Activated CD4-positive, alpha-beta memory T cell treated with anti-CD3 and anti-CD28 coated beads, Interleukin-2, amount 10 ng/mL, durations not matched to agents 7 days and 5 days (primary cell): ENCODE measurements at regions not wholly inside any gene's neighbourhood (a gene's known extent, or its start where the extent isn't known, plus 50 kb on each side); places are given as distances from the start of the nearest gene placed in this dataset.
"Not testable (repeated sequence)": the region's sequence is repeated elsewhere in the genome, so short reads cannot be mapped to it uniquely, and the experiment has no call there.

ENCODE experiments used
- CTCF ChIA-PET: fragments of 350-600 bp; sonication (Branson Sonifier 250); formaldehyde crosslinking; loops from one replicate; lab custom pipeline; 2021; ENCODE audit warnings: antibody characterized with exemption, inconsistent platforms; lab: Charles Lee
- POLR2A ChIA-PET: fragments of 350-600 bp; sonication (Branson Sonifier 250); formaldehyde crosslinking; loops from one replicate; lab custom pipeline; 2021; ENCODE audit warnings: antibody characterized with exemption; lab: Charles Lee
- DNase-seq: peaks from one replicate; pipeline ENCODE4 v3.0.0-alpha.2; 2020
- H3K27ac Mint-ChIP-seq: one replicate; pipeline ENCODE4 v1.8.0; 2021; ENCODE audit warnings: mild to moderate bottlenecking, mixed read lengths
- H3K27me3 Mint-ChIP-seq: one replicate; pipeline ENCODE4 v1.8.0; 2021; ENCODE audit warnings: mixed read lengths
- H3K36me3 Mint-ChIP-seq: one replicate; pipeline ENCODE4 v1.8.0; 2021; ENCODE audit warnings: low read depth, mixed read lengths
- H3K4me1 Mint-ChIP-seq: one replicate; pipeline ENCODE4 v1.8.0; 2021; ENCODE audit warnings: mixed read lengths
- H3K4me3 Mint-ChIP-seq: one replicate; pipeline ENCODE4 v1.8.0; 2021; ENCODE audit warnings: mild to moderate bottlenecking, mixed read lengths
- H3K9me3 Mint-ChIP-seq: one replicate; pipeline ENCODE4 v1.8.0; 2021; ENCODE audit warnings: mixed read lengths

DNA sequence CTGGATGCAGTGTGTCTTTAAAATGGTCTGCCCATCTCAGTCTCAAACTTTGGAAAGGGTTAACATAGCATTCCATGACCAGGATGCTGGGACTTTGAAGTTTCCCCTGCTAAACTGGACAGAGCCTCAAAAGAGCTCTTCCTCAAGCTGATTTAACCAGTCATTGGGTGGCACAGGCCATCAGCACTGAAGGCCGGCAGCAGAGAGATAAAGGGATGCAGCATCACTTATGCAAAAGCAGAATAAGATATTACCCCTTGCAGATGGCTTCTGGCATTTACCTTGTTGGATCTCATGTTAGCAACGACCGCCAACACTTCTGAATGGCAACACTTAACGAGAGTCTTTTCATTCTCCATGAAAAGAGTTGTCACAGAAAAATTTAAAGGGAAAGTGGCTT, 179.0 kb downstream of the LMLN start:
- POLR2A ChIA-PET, H3K4me1 Mint-ChIP-seq, DNase-seq, H3K27ac Mint-ChIP-seq, CTCF ChIA-PET, H3K36me3 Mint-ChIP-seq, H3K27me3 Mint-ChIP-seq, H3K4me3 Mint-ChIP-seq, H3K9me3 Mint-ChIP-seq: not testable (repeated sequence)

DNA sequence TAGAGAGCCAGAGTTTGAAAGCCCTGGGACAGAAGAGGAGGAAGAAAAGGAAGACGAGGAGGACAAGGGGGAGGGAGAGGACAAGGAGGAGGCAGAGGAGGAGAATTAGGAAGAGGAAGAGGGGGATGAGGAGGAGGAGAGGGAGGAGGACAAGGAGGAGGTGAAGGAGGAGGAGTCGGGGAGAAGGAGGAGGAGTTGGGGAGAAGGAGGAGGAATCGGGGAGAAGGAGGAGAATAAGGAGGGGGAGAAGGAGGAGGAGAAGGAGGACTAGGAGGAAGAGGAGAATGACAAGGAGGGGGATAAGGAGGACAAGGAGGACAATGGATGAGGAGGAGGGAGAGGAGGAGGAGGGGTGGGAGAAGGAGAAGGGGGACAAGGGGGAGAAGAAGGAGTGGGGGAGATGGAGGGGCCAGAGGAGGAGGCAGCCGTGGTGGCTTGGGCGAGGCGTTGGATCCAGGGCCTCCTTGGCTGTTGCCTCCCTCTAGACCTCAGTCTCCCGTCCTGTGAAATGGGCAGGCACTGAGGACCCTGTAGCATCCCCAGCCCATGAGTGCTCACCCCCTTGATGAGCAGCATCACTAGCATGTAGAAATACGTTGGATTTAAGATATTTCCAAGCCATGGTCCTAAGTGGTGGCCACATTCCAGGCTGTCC, 179.6 kb downstream of the LMLN start:
- H3K9me3 Mint-ChIP-seq, CTCF ChIA-PET, POLR2A ChIA-PET: not testable (repeated sequence)

DNA sequence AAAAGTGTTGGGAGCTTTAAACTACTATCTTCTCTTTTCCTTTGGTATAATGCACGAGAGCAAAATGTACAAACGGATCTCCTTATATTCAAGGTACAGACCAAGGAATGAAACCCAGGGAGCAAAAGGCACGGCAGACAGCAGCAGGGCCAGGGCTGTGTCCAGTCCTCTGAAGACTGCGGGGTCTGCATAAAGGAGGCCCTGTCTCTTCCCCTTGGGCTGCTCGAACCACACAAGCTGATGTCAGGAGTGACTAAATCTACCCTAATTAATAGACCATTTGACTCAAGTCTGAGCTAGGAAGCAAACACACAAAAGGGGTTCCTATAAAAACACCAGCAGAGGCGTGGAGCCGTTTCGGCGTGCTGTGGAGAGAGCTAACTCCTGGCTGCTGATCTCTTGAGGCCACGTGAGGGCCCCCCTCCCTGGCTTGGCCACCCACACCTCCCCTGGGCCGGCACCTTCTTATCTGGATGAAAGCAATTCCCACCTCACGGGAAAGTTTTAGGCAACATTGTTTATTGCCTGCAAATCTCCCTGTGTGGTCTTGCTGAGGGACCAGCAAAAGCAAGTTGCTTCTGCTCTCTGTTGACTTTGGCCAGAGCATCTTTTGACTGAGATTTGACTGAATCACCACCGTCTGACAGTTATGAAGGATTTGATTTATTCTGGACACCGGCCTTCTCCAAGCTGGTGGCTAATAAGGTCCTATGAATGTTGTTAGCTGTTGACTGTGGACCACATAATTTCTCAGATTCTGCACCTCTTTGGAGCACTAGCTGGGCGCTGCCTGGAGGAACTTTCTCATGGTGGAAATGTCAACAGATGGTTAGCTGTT, 183.5 kb downstream of the LMLN start:
- POLR2A ChIA-PET, H3K4me3 Mint-ChIP-seq, CTCF ChIA-PET, DNase-seq, H3K4me1 Mint-ChIP-seq, H3K27ac Mint-ChIP-seq, H3K36me3 Mint-ChIP-seq, H3K27me3 Mint-ChIP-seq, H3K9me3 Mint-ChIP-seq: not testable (repeated sequence)

More for the DNA sequence above, 179.6 kb downstream of the LMLN start:
- not testable (repeated sequence) for H3K36me3 Mint-ChIP-seq, DNase-seq, H3K4me3 Mint-ChIP-seq, H3K27ac Mint-ChIP-seq, H3K27me3 Mint-ChIP-seq, H3K4me1 Mint-ChIP-seq

DNA sequence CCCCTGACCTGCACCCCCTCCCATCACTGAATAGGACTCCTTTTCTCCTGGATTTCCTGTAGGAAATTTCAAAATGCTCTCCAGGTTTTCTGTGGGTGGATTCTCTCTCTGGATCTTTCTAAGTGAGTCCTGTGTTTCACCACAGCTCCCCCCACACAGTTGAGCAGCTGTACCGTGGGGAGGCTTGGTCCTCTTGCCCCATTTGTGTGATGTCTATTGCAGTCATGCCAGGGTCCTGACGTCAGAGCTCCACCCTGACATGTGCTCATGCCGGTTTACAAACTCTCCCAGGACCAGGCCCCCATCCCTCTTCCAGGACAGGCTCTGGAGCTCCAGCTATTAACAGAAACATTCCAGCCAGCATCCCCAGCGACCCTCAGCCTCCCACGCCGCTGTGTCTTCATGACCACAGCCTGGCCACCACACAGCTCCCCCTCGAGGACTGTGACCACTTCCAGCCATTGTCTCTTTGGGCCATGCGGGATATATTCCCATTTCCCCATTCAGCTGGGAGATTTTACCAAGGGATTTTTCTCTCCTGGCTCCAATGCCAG, 185.3 kb downstream of the LMLN start:
- H3K4me3 Mint-ChIP-seq, H3K27me3 Mint-ChIP-seq, H3K36me3 Mint-ChIP-seq, H3K27ac Mint-ChIP-seq, CTCF ChIA-PET, H3K9me3 Mint-ChIP-seq, H3K4me1 Mint-ChIP-seq, POLR2A ChIA-PET, DNase-seq: not testable (repeated sequence)

DNA sequence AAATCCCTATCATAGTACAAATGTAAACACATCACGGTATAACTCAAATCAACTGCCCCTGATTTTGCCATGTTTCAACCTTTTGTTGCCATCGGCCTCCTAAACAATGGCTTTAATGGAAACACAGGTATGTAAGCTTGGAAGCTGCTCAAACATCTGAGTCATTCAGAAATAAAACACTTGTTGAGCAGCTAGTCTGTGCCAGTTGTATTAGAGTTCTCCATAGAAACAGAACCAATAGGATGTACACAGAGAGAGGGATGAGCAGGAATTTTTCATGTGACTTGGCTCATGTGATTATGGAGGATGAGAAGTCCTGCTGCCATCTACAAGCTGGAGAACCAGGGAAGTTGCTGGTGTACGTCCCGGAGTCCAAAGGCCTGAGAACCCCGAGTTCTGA, 186.1 kb downstream of the LMLN start:
- CTCF ChIA-PET, H3K27ac Mint-ChIP-seq, POLR2A ChIA-PET, H3K4me3 Mint-ChIP-seq, H3K4me1 Mint-ChIP-seq, H3K27me3 Mint-ChIP-seq, H3K9me3 Mint-ChIP-seq, DNase-seq, H3K36me3 Mint-ChIP-seq: not testable (repeated sequence)

DNA sequence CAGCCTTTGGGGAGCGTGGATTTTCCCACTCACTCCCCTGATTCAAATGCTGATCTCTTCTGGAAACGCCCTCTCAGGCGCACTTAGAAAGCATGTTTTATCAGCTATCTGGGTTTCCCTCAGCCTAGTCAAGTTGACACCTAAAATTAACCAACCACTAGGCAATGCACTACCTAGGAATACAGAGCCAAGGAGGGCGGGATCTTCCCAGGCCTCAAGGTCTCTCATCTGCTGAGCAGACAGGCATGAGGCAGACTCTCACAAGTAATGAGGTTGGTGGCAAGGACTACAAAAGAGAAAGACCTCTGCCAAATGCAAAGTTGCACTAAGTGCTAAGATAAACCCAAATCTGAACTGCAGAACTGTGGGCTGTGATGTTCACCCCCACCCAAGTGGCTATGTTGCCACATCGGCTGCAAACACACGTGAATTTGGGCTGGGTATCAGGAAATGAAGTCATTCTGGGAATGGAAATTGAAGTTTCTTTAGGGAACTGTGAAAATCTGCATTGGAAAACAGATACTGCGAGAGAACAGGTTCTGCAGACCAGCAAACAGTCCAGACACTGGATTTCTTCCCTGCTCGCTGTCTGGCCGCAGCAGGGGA, 186.6 kb downstream of the LMLN start:
- POLR2A ChIA-PET, H3K27me3 Mint-ChIP-seq: not testable (repeated sequence)

DNA sequence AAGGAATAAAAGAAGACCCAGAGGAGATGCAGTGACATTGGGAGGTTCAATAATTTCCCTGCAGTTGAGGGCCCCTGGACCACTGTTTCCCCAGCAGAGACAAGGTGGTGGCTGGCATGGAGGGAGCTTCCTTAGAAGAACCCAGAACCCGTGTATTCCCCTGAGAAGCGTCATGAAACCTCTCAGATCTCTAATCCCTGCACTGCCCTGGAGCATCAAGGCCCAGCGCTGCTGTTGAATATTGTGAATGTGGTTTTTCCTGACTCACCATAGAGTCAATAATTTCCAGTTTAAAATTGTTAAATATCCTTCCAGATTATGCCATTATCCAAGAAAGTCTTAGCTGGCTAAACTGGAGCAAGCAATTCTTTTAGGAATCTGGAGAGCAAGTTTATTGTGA, 187.2 kb downstream of the LMLN start:
- POLR2A ChIA-PET, H3K4me3 Mint-ChIP-seq, H3K27ac Mint-ChIP-seq, DNase-seq, H3K9me3 Mint-ChIP-seq, H3K27me3 Mint-ChIP-seq, CTCF ChIA-PET, H3K36me3 Mint-ChIP-seq, H3K4me1 Mint-ChIP-seq: not testable (repeated sequence)

More for the DNA sequence above, 186.6 kb downstream of the LMLN start:
- H3K9me3 Mint-ChIP-seq, H3K4me1 Mint-ChIP-seq, H3K36me3 Mint-ChIP-seq, DNase-seq, H3K4me3 Mint-ChIP-seq, H3K27ac Mint-ChIP-seq, CTCF ChIA-PET: not testable (repeated sequence)

DNA sequence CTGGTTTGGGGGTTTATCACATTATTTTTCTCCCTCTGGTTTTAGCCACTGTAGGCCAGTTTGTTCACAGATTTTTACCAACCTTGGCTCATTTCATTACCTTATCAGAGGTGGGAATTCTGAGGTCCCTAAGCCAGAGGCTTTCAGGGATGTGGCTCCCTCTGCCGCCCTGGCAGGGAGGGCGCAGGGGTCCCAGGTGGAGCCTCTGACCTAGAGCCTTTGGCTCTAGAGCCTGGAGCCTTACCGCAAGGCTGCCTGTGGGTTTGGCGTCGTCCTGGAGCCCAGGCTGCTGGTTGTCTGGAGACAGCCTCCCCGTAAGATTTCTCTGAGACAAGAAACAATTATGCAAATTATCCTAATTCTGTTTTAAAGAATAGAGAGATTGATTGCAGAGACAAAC, 188.0 kb downstream of the LMLN start:
- CTCF ChIA-PET, H3K4me1 Mint-ChIP-seq, H3K36me3 Mint-ChIP-seq: not testable (repeated sequence)

DNA sequence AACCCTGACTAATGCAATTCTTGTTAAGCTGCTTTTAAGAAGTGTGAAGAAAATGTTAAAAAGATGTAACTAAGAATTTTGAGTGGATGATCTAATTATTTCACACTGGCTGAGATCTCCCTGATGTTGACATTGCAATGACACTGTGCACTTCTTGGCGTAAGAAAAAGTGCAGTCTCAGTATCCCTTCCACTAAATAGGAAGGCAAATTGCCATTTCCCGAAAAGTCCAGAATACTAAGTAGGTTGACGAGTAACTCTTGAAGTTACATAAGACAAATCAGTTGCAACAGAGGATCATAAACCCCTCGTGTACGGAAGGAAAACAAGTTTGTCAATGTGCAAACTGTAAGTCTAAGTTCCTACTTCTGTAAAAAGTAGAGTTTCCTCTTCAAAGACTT, 189.9 kb downstream of the LMLN start:
- DNase-seq, H3K4me1 Mint-ChIP-seq, H3K27me3 Mint-ChIP-seq, CTCF ChIA-PET, H3K9me3 Mint-ChIP-seq, H3K4me3 Mint-ChIP-seq, H3K27ac Mint-ChIP-seq, POLR2A ChIA-PET, H3K36me3 Mint-ChIP-seq: not testable (repeated sequence)

More for the DNA sequence above, 188.0 kb downstream of the LMLN start:
- H3K4me3 Mint-ChIP-seq, H3K9me3 Mint-ChIP-seq, DNase-seq, H3K27ac Mint-ChIP-seq, POLR2A ChIA-PET, H3K27me3 Mint-ChIP-seq: not testable (repeated sequence)

DNA sequence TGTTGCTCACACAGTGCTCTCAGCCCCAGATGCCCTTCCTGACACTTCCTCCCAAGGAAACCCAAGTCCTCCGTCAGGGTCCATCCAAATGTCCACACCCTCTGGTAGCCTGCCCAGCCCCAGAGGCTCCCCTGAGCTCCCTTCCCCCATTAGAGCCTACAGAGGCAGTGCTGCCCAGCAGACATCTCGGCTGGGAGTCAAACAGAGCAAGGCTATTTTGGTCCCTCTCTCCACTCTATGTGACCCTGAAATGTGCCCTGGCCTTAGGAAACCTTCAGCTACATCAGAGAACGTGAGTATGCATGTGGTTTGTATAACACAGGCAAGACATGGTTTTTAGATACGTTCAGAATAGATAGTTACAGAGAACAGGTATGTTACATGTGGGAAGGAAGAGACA, 191.8 kb downstream of the LMLN start:
- H3K36me3 Mint-ChIP-seq, H3K4me3 Mint-ChIP-seq, H3K27me3 Mint-ChIP-seq, H3K4me1 Mint-ChIP-seq, POLR2A ChIA-PET, DNase-seq, H3K9me3 Mint-ChIP-seq, CTCF ChIA-PET, H3K27ac Mint-ChIP-seq: not testable (repeated sequence)

DNA sequence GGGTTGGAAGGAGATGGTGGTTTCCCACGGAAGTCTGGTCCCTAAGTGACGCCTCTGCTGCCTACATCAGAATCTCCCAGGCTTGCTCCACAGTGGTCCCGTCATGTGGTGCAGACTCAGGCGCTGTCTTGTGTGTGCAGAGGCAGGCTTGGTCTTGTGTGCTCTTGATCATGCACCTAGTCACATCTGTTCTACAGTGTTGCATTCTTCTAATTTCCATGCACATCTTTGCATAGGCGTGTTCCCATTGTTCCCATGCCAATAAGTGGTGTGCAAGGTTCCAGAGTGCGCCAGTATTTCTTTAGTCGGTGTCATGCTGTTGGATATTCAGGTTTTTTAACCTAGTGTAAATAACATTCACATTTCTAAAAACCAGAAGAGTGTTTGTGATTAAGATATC, 195.8 kb downstream of the LMLN start:
- CTCF ChIA-PET, DNase-seq, H3K9me3 Mint-ChIP-seq, H3K36me3 Mint-ChIP-seq, H3K4me1 Mint-ChIP-seq, POLR2A ChIA-PET, H3K27me3 Mint-ChIP-seq, H3K27ac Mint-ChIP-seq, H3K4me3 Mint-ChIP-seq: not testable (repeated sequence)

DNA sequence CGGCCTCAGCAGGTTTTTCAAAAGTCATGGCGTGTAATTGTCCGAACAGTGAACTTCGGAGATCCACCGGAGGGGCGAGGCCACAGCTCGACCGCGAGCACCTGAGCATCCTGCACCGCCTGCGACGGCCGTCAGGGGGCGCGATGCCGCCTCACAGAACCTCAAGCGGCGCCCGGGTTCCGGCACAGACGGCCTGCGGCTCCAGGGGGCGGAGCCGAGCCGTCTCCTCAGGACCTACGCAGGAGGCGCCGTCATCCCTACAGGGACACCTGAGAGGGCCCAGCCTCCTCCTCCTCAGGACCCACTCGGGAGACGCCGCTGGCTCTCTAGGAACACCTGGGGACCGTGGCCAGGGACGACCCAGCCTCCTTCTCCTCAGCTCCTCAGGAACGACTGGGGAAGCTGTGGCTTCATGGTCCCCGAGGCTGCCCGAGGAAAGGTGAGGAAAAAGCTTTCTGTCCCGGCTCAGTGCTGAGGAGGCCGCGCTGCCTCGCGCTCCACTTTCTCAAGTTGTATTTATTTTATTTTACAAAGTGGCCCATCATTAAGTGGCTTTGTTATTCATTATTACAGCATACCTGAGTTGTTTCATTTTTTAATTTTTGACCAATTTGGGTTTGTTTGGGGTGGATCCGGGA, 197.3 kb downstream of the LMLN start:
- H3K9me3 Mint-ChIP-seq, POLR2A ChIA-PET, H3K27me3 Mint-ChIP-seq, H3K36me3 Mint-ChIP-seq, H3K4me3 Mint-ChIP-seq, H3K4me1 Mint-ChIP-seq, H3K27ac Mint-ChIP-seq, CTCF ChIA-PET, DNase-seq: not testable (repeated sequence)

DNA sequence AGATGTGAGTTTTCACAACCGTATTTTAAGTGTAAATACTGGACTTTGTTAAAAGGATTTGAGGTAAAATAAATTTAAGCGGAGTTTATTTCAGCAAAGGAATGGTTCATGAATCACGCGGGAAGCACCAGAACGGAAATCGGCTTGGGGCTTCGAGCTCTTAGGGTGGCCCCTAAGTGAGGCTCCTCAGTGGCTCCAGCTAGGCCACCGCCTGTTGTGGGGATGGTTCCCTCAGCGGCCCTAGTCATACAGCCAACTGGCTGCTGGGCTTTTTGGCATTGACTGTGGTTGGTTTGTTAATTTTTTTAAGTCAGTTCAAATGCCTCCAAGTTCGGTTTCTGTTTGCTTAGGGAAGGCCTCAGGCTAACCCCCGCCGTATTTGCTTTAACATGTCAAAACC, 198.0 kb downstream of the LMLN start:
- H3K9me3 Mint-ChIP-seq, DNase-seq, POLR2A ChIA-PET, H3K36me3 Mint-ChIP-seq, H3K4me3 Mint-ChIP-seq, H3K27me3 Mint-ChIP-seq, H3K4me1 Mint-ChIP-seq, H3K27ac Mint-ChIP-seq, CTCF ChIA-PET: not testable (repeated sequence)
